ENCODE measurements at regions not wholly inside any gene's neighbourhood (a gene's known extent, or its start where the extent isn't known, plus 50 kb on each side); places are given as distances from the start of the nearest gene placed in this dataset.

- TF ChIP-seq REST (IDR thresholded peaks at IDR 0.05; ENCODE audit: insufficient read depth in 1 of 2, low read depth in 2 of 2, low read length in 2 of 2): no peak
- TF ChIP-seq TAF1 (IDR thresholded peaks at IDR 0.05; ENCODE audit: borderline replicate concordance, insufficient read depth, low read length): no peak
- TF ChIP-seq POLR2AphosphoS5 (IDR thresholded peaks at IDR 0.05; ENCODE audit: low read depth, low read length): no peak
- TF ChIP-seq SIN3A (IDR thresholded peaks at IDR 0.05; ENCODE audit: borderline replicate concordance, insufficient read depth, low read length): no peak
Observed at GRCh38 chr17:56676810-56677209, 83.3 kb downstream of the NOG start.
